Liver (tissue), 8 donors: ENCODE measurements at regions not wholly inside any gene's neighbourhood (a gene's known extent, or its start where the extent isn't known, plus 50 kb on each side); places are given as distances from the start of the nearest gene placed in this dataset.

ENCODE experiments used
- DNase-seq: peaks from one replicate; pipeline ENCODE4 v3.0.0-alpha.2; 2017; ENCODE audit warnings: low spot score
- H3K27ac ChIP-seq, 2 donors: one replicate each; pipeline ENCODE4 v1.7.0; 2013; ENCODE audit warnings: inconsistent platforms in 2 of 2, low read length in 2 of 2, control low read depth in 1 of 2, low read depth in 1 of 2, mild to moderate bottlenecking in 1 of 2
- H3K27me3 ChIP-seq, 4 donors: one replicate each; pipeline versions ENCODE4 v1.6.1 to v1.7.0; 2013; ENCODE audit warnings: low read length in 3 of 4, inconsistent platforms in 1 of 4, mild to moderate bottlenecking in 1 of 4, moderate library complexity in 1 of 4; ENCODE audit not compliant: control insufficient read depth in 4 of 4, insufficient read depth in 4 of 4
- H3K36me3 ChIP-seq, 4 donors: one replicate each; pipeline versions ENCODE4 v1.6.1 to v1.7.0; 2013; ENCODE audit warnings: low read length in 3 of 4, mild to moderate bottlenecking in 3 of 4, low read depth in 1 of 4, moderate library complexity in 1 of 4; ENCODE audit not compliant: control insufficient read depth in 4 of 4, insufficient read depth in 3 of 4
- H3K4me1 ChIP-seq, 4 donors: one replicate each; pipeline versions ENCODE4 v1.6.1 to v1.7.0; 2013; ENCODE audit warnings: low read length in 3 of 4, mild to moderate bottlenecking in 3 of 4, moderate library complexity in 1 of 4; ENCODE audit not compliant: control insufficient read depth in 4 of 4, insufficient read depth in 4 of 4
- H3K4me3 ChIP-seq, 3 donors: one replicate each; pipeline versions ENCODE4 v1.6.1 to v1.7.0; 2013; ENCODE audit warnings: low read length in 3 of 3, control low read depth in 1 of 3, low read depth in 1 of 3, mild to moderate bottlenecking in 1 of 3
- H3K9ac ChIP-seq, 2 donors: one replicate each; pipeline ENCODE4 v1.7.0; 2013; ENCODE audit warnings: low read length in 2 of 2, mild to moderate bottlenecking in 2 of 2, moderate library complexity in 2 of 2, control low read depth in 1 of 2, low read depth in 1 of 2
- H3K9me3 ChIP-seq, 4 donors: one replicate each; pipeline versions ENCODE4 v1.6.1 to v1.7.0; 2013; ENCODE audit warnings: low read length in 3 of 4; ENCODE audit not compliant: control insufficient read depth in 4 of 4
- ATF3 ChIP-seq: IDR thresholded peaks from 2 replicates; pipeline ENCODE4 v1.6.1; 2016; ENCODE audit warnings: antibody characterized with exemption
- EGR1 ChIP-seq, 2 donors: IDR thresholded peaks; 2 replicates each; pipeline ENCODE4 v1.6.1; 2016 to 2018; ENCODE audit warnings: antibody characterized with exemption in 2 of 2, low read depth in 2 of 2
- FOXA1 ChIP-seq: IDR thresholded peaks from 2 replicates; pipeline ENCODE4 v1.6.1; 2016; ENCODE audit warnings: antibody characterized with exemption
- FOXA2 ChIP-seq: IDR thresholded peaks from 2 replicates; pipeline ENCODE4 v1.6.1; 2016; ENCODE audit warnings: antibody characterized with exemption
- GABPA ChIP-seq, 2 donors: IDR thresholded peaks in 1 of 2; conservative IDR thresholded peaks in 1 of 2; 2 replicates each; pipeline ENCODE4 v1.6.1; 2016; ENCODE audit warnings: antibody characterized with exemption in 2 of 2, mild to moderate bottlenecking in 1 of 2, moderate library complexity in 1 of 2
- HNF4G ChIP-seq: IDR thresholded peaks from 2 replicates; pipeline ENCODE4 v1.6.1; 2016; ENCODE audit warnings: antibody characterized with exemption
- MAX ChIP-seq: IDR thresholded peaks from 2 replicates; pipeline ENCODE4 v1.6.1; 2016; ENCODE audit warnings: antibody characterized with exemption
- NR2F2 ChIP-seq: IDR thresholded peaks from 2 replicates; pipeline ENCODE4 v1.6.1; 2016; ENCODE audit warnings: antibody characterized with exemption
- RAD21 ChIP-seq, 2 donors: IDR thresholded peaks; 2 replicates each; pipeline ENCODE4 v1.6.1; 2016; ENCODE audit warnings: antibody characterized with exemption in 2 of 2, mild to moderate bottlenecking in 2 of 2
- RXRA ChIP-seq, 2 donors: IDR thresholded peaks; 2 replicates each; pipeline ENCODE4 v1.6.1; 2017 to 2018; ENCODE audit warnings: antibody characterized with exemption in 2 of 2, mild to moderate bottlenecking in 1 of 2
- SP1 ChIP-seq: IDR thresholded peaks from 2 replicates; pipeline ENCODE4 v1.6.1; 2018; ENCODE audit warnings: antibody characterized with exemption, mild to moderate bottlenecking
- TAF1 ChIP-seq: conservative IDR thresholded peaks from 2 replicates; pipeline ENCODE4 v1.6.1; 2016; ENCODE audit warnings: antibody characterized with exemption, mild to moderate bottlenecking
- YY1 ChIP-seq: IDR thresholded peaks from 2 replicates; pipeline ENCODE4 v1.6.1; 2016; ENCODE audit warnings: antibody characterized with exemption, mild to moderate bottlenecking
- WGBS: extraction: QIAGEN DNeasy Blood & Tissue Kit; methylation state at CpG from one replicate; pipeline ENCODE4 v1.1.7; 2013; 5-methylcytosine and 5-hydroxymethylcytosine counted together
- TF ChIP-seq, protein P1 (sequence below): IDR thresholded peaks from 2 replicates; pipeline ENCODE4 v1.6.1; 2016; ENCODE audit warnings: antibody characterized with exemption, mild to moderate bottlenecking
- TF ChIP-seq, protein P2 (sequence below): fragments of 150-350 bp; IDR thresholded peaks from 2 replicates; pipeline ENCODE4 v1.5.1; 2017; ENCODE audit warnings: improper control_type of control experiment, low read depth, low read length; ENCODE audit not compliant: missing input control
- TF ChIP-seq, protein P3 (sequence below): IDR thresholded peaks from 2 replicates; pipeline ENCODE4 v1.6.1; 2016; ENCODE audit warnings: antibody characterized with exemption
- donor health status: healthy.
- donor health status: healthy.
- donor health status: healthy.
- donor health status: healthy.
- donor health status: healthy.

DNA sequence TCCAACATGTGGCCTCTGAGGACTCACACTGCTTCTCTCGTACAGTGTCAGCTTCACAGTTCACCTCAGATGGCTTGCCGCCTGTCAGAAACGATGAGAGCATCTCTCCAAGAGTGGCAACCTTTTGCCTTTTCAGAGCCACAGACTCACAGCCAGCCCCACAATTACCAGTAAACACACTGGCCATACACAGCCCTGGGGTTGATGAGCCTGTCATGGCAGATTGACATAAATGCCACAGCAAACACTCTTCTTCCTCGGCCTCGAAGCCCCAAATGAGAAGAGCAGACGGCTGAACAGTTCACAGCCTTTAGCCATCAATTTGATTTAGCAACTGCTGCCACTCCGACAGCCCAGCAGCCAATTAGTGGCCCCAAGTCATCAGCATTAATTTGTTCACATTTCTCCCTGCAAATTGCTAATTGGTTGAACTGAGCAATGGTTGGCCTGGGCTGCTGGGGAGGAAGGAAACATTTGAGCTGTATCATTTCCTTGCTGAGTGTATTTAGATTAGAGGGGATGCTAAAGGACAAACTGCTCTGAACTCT lies 1142.9 kb downstream of the SORCS3 start:
- no peak for DNase-seq
- 63% methylated on average over 7 of the region's 7 CpGs for WGBS
- Histone ChIP-seq H3K4me1 (no peaks in the 10 kb centered on the region), H3K27me3 (no peaks in the 10 kb centered on the region), H3K9me3 (peaks cover 0 to 4% (median 2%) of the 10 kb centered on the region in 4 donors), H3K4me3 (no peak overlapping the region), H3K27ac (no peak overlapping the region), H3K36me3 (no peaks in the 10 kb centered on the region), H3K9ac (no peak overlapping the region)
- no peak for TF ChIP-seq MAX

GRCh38 chr10:105774881-105775280 lies 1133.8 kb downstream of the SORCS3 start:
- Histone ChIP-seq H3K4me3 (no peak overlapping the region), H3K27me3 (peaks cover 0 to 3% (median 0%) of the 10 kb centered on the region in 4 donors), H3K36me3 (no peaks in the 10 kb centered on the region), H3K9me3 (no peaks in the 10 kb centered on the region), H3K9ac (no peak overlapping the region), H3K27ac (no peak overlapping the region), H3K4me1 (no peaks in the 10 kb centered on the region)
- TF ChIP-seq NR2F2 (no peak), FOXA1 (no peak), YY1 (no peak)
- TF ChIP-seq, protein P1, sequence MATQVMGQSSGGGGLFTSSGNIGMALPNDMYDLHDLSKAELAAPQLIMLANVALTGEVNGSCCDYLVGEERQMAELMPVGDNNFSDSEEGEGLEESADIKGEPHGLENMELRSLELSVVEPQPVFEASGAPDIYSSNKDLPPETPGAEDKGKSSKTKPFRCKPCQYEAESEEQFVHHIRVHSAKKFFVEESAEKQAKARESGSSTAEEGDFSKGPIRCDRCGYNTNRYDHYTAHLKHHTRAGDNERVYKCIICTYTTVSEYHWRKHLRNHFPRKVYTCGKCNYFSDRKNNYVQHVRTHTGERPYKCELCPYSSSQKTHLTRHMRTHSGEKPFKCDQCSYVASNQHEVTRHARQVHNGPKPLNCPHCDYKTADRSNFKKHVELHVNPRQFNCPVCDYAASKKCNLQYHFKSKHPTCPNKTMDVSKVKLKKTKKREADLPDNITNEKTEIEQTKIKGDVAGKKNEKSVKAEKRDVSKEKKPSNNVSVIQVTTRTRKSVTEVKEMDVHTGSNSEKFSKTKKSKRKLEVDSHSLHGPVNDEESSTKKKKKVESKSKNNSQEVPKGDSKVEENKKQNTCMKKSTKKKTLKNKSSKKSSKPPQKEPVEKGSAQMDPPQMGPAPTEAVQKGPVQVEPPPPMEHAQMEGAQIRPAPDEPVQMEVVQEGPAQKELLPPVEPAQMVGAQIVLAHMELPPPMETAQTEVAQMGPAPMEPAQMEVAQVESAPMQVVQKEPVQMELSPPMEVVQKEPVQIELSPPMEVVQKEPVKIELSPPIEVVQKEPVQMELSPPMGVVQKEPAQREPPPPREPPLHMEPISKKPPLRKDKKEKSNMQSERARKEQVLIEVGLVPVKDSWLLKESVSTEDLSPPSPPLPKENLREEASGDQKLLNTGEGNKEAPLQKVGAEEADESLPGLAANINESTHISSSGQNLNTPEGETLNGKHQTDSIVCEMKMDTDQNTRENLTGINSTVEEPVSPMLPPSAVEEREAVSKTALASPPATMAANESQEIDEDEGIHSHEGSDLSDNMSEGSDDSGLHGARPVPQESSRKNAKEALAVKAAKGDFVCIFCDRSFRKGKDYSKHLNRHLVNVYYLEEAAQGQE: no peak
- DNase-seq: no peak
- 35% methylated on average over 1 of the region's 1 CpG for WGBS

GRCh38 chr10:105774351-105774750 lies 1133.3 kb downstream of the SORCS3 start:
- Histone ChIP-seq H3K9ac (no peak overlapping the region), H3K4me1 (no peaks in the 10 kb centered on the region), H3K27ac (no peak overlapping the region), H3K9me3 (no peaks in the 10 kb centered on the region), H3K27me3 (peaks cover 0 to 3% (median 0%) of the 10 kb centered on the region in 4 donors), H3K36me3 (no peaks in the 10 kb centered on the region), H3K4me3 (no peak overlapping the region)
- no peak for DNase-seq
- WGBS: 51% methylated on average over 2 of the region's 2 CpGs
- TF ChIP-seq EGR1 (IDR thresholded peaks at IDR 0.05; ENCODE audit: low read depth in 2 of 2): no peak
- no peak for TF ChIP-seq HNF4G
- TF ChIP-seq SP1: no peak
- TF ChIP-seq MAX: no peak
- TF ChIP-seq, protein P2, sequence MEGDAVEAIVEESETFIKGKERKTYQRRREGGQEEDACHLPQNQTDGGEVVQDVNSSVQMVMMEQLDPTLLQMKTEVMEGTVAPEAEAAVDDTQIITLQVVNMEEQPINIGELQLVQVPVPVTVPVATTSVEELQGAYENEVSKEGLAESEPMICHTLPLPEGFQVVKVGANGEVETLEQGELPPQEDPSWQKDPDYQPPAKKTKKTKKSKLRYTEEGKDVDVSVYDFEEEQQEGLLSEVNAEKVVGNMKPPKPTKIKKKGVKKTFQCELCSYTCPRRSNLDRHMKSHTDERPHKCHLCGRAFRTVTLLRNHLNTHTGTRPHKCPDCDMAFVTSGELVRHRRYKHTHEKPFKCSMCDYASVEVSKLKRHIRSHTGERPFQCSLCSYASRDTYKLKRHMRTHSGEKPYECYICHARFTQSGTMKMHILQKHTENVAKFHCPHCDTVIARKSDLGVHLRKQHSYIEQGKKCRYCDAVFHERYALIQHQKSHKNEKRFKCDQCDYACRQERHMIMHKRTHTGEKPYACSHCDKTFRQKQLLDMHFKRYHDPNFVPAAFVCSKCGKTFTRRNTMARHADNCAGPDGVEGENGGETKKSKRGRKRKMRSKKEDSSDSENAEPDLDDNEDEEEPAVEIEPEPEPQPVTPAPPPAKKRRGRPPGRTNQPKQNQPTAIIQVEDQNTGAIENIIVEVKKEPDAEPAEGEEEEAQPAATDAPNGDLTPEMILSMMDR: no peak
- TF ChIP-seq, protein P1: no peak
- no peak for TF ChIP-seq GABPA (IDR thresholded peaks at IDR 0.05 in 1 of 2, conservative IDR thresholded peaks at IDR 0.05 in 1 of 2)
- TF ChIP-seq RXRA (IDR thresholded peaks at IDR 0.05): no peak
- no peak for TF ChIP-seq RAD21 (IDR thresholded peaks at IDR 0.05)
- no peak for TF ChIP-seq TAF1
- no peak for TF ChIP-seq FOXA1
- no peak for TF ChIP-seq YY1
- no peak for TF ChIP-seq ATF3
- TF ChIP-seq FOXA2: no peak
- TF ChIP-seq, protein P3, sequence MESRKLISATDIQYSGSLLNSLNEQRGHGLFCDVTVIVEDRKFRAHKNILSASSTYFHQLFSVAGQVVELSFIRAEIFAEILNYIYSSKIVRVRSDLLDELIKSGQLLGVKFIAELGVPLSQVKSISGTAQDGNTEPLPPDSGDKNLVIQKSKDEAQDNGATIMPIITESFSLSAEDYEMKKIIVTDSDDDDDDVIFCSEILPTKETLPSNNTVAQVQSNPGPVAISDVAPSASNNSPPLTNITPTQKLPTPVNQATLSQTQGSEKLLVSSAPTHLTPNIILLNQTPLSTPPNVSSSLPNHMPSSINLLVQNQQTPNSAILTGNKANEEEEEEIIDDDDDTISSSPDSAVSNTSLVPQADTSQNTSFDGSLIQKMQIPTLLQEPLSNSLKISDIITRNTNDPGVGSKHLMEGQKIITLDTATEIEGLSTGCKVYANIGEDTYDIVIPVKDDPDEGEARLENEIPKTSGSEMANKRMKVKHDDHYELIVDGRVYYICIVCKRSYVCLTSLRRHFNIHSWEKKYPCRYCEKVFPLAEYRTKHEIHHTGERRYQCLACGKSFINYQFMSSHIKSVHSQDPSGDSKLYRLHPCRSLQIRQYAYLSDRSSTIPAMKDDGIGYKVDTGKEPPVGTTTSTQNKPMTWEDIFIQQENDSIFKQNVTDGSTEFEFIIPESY: no peak
